DND-41 (cell line): ENCODE measurements at regions not wholly inside any gene's neighbourhood (a gene's known extent, or its start where the extent isn't known, plus 50 kb on each side); places are given as distances from the start of the nearest gene placed in this dataset.

ENCODE experiments used
- ATAC-seq: fragments of 200-7000 bp; cut with Tn5 transposase; 3 replicates; pipeline ENCODE4 v1.9.1; 2021; ENCODE audit warnings: low read depth; ENCODE audit not compliant: insufficient read depth
- DNase-seq: peaks from one replicate; pipeline ENCODE4 v3.0.0-alpha.2; 2020
- H2AFZ ChIP-seq: 2 replicates; pipeline ENCODE4 v1.6.0; 2012; ENCODE audit warnings: low read depth, low read length
- H3K27ac ChIP-seq: 2 replicates; pipeline ENCODE4 v1.5.1; 2012; ENCODE audit warnings: low read length, inconsistent platforms
- H3K27me3 ChIP-seq: fragments of 200-600 bp; sonication (generic); 2 replicates; pipeline ENCODE4 v1.6.0; 2012; ENCODE audit warnings: low read length, mild to moderate bottlenecking, inconsistent platforms; ENCODE audit not compliant: insufficient read depth, poor library complexity
- H3K36me3 ChIP-seq: 2 replicates; pipeline ENCODE4 v1.5.1; 2012; ENCODE audit warnings: low read length, inconsistent platforms; ENCODE audit not compliant: insufficient read depth
- H3K4me1 ChIP-seq: 2 replicates; pipeline ENCODE4 v1.5.1; 2012; ENCODE audit warnings: mild to moderate bottlenecking, low read length; ENCODE audit not compliant: insufficient read depth
- H3K4me2 ChIP-seq: 2 replicates; pipeline ENCODE4 v1.6.0; 2012; ENCODE audit warnings: mild to moderate bottlenecking, moderate library complexity, low read length, inconsistent platforms; ENCODE audit not compliant: insufficient read depth
- H3K4me3 ChIP-seq, 2 experiments: fragments of 200-600 bp in 1 of 2; shearing (Covaris generic) in 1 of 2; 2 replicates each; pipeline ENCODE4 v1.5.1; 2012 to 2016; ENCODE audit warnings: inconsistent platforms in 2 of 2, low read length in 2 of 2, mild to moderate bottlenecking in 2 of 2, low read depth in 1 of 2, moderate library complexity in 1 of 2
- H3K79me2 ChIP-seq: 2 replicates; pipeline ENCODE4 v1.6.0; 2012; ENCODE audit warnings: low read length, inconsistent platforms; ENCODE audit not compliant: insufficient read depth
- H3K9ac ChIP-seq: 2 replicates; pipeline ENCODE4 v1.6.0; 2012; ENCODE audit warnings: low read depth, mild to moderate bottlenecking, inconsistent platforms, low read length, moderate library complexity
- H3K9me3 ChIP-seq: 2 replicates; pipeline ENCODE4 v1.5.1; 2012; ENCODE audit warnings: low read length, moderate library complexity, mild to moderate bottlenecking, inconsistent platforms; ENCODE audit not compliant: insufficient read depth, severe bottlenecking
- H4K20me1 ChIP-seq: 2 replicates; pipeline ENCODE4 v1.6.0; 2012; ENCODE audit warnings: low read length; ENCODE audit not compliant: insufficient read depth
- EZH2 ChIP-seq: IDR thresholded peaks from 3 replicates; pipeline ENCODE4 v1.6.1; 2012; ENCODE audit warnings: borderline replicate concordance, low read depth, mild to moderate bottlenecking, moderate library complexity, low read length, inconsistent platforms; ENCODE audit not compliant: severe bottlenecking
- TF ChIP-seq, protein P1 (sequence below): IDR thresholded peaks from 2 replicates; pipeline ENCODE4 v1.5.1; 2012; ENCODE audit warnings: borderline replicate concordance, low read length, moderate library complexity, mild to moderate bottlenecking; ENCODE audit not compliant: poor library complexity, severe bottlenecking; ENCODE audit errors: extremely low read depth

DNA sequence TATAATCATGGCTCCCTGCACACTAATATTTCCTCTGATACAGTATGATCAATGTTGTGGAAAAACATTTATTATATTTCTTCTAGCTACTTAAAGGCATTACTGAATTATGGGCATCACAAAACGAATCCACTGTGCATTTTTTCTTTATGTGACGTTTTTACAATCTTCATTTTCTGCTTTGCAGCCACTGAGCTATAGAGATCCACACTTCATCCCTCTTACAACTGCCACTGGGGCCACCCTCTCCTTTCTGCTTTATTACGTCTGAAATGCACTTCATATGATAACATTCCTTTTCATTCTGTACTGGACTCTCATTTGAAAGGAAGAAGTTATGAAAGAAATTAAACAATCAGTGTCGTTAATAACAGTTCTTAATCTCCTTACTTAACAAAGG, 394.5 kb upstream of the HNRNPA3 start:
- no peaks in the 10 kb centered on the region for H3K27me3 ChIP-seq
- H4K20me1 ChIP-seq = no peaks in the 10 kb centered on the region
- DNase-seq = no peak
- H3K27ac ChIP-seq = no peak overlapping the region
- H3K4me2 ChIP-seq = no peak overlapping the region
- no peaks in the 10 kb centered on the region for H3K36me3 ChIP-seq
- no peaks in the 10 kb centered on the region for H3K79me2 ChIP-seq
- H3K9me3 ChIP-seq = no peaks in the 10 kb centered on the region
- H3K4me3 ChIP-seq = no peak overlapping the region
- no peak overlapping the region for H3K9ac ChIP-seq
- no peak for ATAC-seq
- peaks cover 4% of the 10 kb centered on the region; the same call in 1 of the 2 replicates for H3K4me1 ChIP-seq
- TF ChIP-seq EZH2 = no peak
- TF ChIP-seq, protein P1, sequence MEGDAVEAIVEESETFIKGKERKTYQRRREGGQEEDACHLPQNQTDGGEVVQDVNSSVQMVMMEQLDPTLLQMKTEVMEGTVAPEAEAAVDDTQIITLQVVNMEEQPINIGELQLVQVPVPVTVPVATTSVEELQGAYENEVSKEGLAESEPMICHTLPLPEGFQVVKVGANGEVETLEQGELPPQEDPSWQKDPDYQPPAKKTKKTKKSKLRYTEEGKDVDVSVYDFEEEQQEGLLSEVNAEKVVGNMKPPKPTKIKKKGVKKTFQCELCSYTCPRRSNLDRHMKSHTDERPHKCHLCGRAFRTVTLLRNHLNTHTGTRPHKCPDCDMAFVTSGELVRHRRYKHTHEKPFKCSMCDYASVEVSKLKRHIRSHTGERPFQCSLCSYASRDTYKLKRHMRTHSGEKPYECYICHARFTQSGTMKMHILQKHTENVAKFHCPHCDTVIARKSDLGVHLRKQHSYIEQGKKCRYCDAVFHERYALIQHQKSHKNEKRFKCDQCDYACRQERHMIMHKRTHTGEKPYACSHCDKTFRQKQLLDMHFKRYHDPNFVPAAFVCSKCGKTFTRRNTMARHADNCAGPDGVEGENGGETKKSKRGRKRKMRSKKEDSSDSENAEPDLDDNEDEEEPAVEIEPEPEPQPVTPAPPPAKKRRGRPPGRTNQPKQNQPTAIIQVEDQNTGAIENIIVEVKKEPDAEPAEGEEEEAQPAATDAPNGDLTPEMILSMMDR = no peak
- H2AFZ ChIP-seq = no peak overlapping the region

DNA sequence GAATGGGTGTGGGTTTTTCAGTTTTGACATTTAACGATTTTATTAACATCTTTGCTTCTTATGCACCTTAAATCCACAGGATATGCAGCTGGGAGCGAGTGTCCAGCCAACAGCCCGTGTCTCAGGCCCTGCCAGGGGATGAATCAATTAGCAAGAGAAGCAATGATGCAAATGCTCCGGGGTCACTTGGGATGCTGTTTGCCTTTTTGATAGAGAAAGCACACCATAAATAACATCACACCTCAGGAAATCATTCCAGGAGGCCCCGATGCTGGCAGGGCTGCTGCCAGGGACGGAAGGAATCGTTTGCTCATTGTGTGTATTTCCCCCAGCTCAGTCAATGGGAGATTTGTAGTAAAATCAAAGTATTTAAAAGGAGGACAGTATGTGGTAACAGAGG, 394.0 kb upstream of the HNRNPA3 start:
- no peak overlapping the region for H3K9ac ChIP-seq
- no peaks in the 10 kb centered on the region for H4K20me1 ChIP-seq
- no peaks in the 10 kb centered on the region for H3K9me3 ChIP-seq
- ATAC-seq (no peak), DNase-seq (no peak)
- no peak overlapping the region for H3K4me2 ChIP-seq
- H3K27ac ChIP-seq = no peak overlapping the region
- no peaks in the 10 kb centered on the region for H3K36me3 ChIP-seq
- peaks cover 4% of the 10 kb centered on the region; the same call in 1 of the 2 replicates for H3K4me1 ChIP-seq
- no peaks in the 10 kb centered on the region for H3K27me3 ChIP-seq
- H2AFZ ChIP-seq = no peak overlapping the region
- H3K4me3 ChIP-seq = no peak overlapping the region
- no peaks in the 10 kb centered on the region for H3K79me2 ChIP-seq
- TF ChIP-seq EZH2 = no peak
- TF ChIP-seq, protein P1 = no peak

DNA sequence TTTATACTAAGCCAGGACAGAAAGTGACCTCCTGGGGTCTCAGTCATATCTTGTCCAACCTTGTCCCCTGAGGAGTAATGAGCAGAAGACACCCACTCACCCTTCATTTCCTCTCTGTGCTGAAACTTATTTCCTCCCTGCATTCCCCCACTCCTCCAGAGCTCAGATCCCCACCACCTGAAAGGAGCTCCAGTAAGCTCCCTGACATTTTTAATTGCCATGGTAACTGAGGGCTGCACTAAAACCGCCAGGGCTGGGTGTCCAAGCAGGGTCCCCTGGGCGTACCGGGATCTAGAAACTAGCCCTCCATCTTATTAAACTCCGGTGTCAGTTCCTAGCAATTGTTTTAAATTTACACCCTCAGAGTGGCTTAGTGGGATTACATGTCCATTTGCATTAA, 393.3 kb upstream of the HNRNPA3 start:
- ATAC-seq = no peak
- no peak for TF ChIP-seq EZH2
- TF ChIP-seq, protein P1 = no peak
- H3K9me3 ChIP-seq = no peaks in the 10 kb centered on the region
- no peaks in the 10 kb centered on the region for H3K36me3 ChIP-seq
- no peak overlapping the region for H3K9ac ChIP-seq
- H3K79me2 ChIP-seq = no peaks in the 10 kb centered on the region
- no peak for DNase-seq
- no peak overlapping the region for H3K27ac ChIP-seq
- H3K27me3 ChIP-seq = no peaks in the 10 kb centered on the region
- H4K20me1 ChIP-seq = no peaks in the 10 kb centered on the region
- H3K4me2 ChIP-seq = no peak overlapping the region
- no peak overlapping the region for H2AFZ ChIP-seq
- H3K4me3 ChIP-seq = no peak overlapping the region
- H3K4me1 ChIP-seq = peaks cover 4% of the 10 kb centered on the region; the same call in 1 of the 2 replicates

DNA sequence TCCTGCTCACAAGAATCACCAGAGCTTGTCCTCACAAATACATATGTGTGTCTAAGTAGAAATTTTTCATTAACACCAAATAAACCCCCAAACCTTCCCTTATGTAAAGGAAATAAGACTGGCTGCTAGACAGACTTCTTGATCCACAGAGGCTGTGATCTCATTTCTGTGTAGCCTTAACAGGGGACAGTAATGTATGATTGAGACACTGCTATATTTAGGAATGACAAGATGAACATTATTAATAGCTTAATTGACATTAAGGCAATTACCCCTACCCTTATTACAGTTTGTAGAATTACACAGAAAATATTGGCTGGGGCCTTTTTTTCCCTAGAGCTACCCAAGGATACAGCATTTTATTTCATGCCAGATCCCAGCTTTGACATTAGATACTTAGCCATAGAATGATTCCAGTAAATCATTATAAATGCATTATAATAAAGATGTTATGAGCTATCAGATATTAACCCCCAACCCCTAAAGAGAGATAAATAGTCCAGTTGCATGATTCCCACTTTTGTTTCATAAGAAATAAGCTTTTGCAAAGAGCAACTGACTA, 392.1 kb upstream of the HNRNPA3 start:
- no peak for TF ChIP-seq EZH2
- TF ChIP-seq, protein P1 = no peak

More for the DNA sequence above, 392.1 kb upstream of the HNRNPA3 start:
- Histone ChIP-seq H3K4me3 (no peak overlapping the region), H3K4me2 (no peak overlapping the region), H4K20me1 (no peaks in the 10 kb centered on the region), H3K4me1 (no peaks in the 10 kb centered on the region), H3K9ac (no peak overlapping the region), H3K27ac (no peak overlapping the region), H3K79me2 (no peaks in the 10 kb centered on the region), H3K9me3 (no peaks in the 10 kb centered on the region), H3K27me3 (no peaks in the 10 kb centered on the region), H3K36me3 (no peaks in the 10 kb centered on the region), H2AFZ (no peak overlapping the region)
- ATAC-seq = no peak
- no peak for DNase-seq
